Neural progenitor cell (in vitro differentiated cells): ENCODE measurements at regions not wholly inside any gene's neighbourhood (a gene's known extent, or its start where the extent isn't known, plus 50 kb on each side); places are given as distances from the start of the nearest gene placed in this dataset.

Experiments used
- DNase-seq: peaks from one replicate; pipeline ENCODE4 v3.0.0-alpha.2; 2016; ENCODE audit warnings: low spot score
- H2AFZ ChIP-seq: fragments of 200-600 bp; sonication (generic); replicated peaks from 2 replicates; pipeline ENCODE4 v1.6.1; 2016; ENCODE audit warnings: antibody characterized with exemption
- H3F3A ChIP-seq: fragments of 200-600 bp; sonication (generic); 2 replicates; pipeline ENCODE4 v1.6.1; 2016; ENCODE audit warnings: antibody characterized with exemption, low read depth
- H3K27ac ChIP-seq: fragments of 200-600 bp; sonication (generic); 2 replicates; pipeline ENCODE4 v1.5.1; 2016; ENCODE audit warnings: mild to moderate bottlenecking
- H3K27me3 ChIP-seq: fragments of 200-600 bp; sonication (generic); 2 replicates; pipeline ENCODE4 v1.6.1; 2016; ENCODE audit warnings: mild to moderate bottlenecking, moderate library complexity
- H3K36me3 ChIP-seq: fragments of 200-600 bp; sonication (generic); 2 replicates; pipeline ENCODE4 v1.5.1; 2016
- H3K4me1 ChIP-seq: fragments of 200-600 bp; sonication (generic); 2 replicates; pipeline ENCODE4 v1.6.1; 2016; ENCODE audit warnings: mixed run types
- H3K4me2 ChIP-seq: fragments of 200-600 bp; sonication (generic); 2 replicates; pipeline ENCODE4 v1.6.1; 2016
- H3K4me3 ChIP-seq: fragments of 200-600 bp; sonication (generic); 2 replicates; pipeline ENCODE4 v1.5.1; 2016
- H3K79me2 ChIP-seq: fragments of 200-600 bp; sonication (generic); 2 replicates; pipeline ENCODE4 v1.6.1; 2016; ENCODE audit warnings: low read depth
- H3K9ac ChIP-seq: fragments of 200-600 bp; sonication (generic); 2 replicates; pipeline ENCODE4 v1.6.1; 2016
- H3K9me3 ChIP-seq: fragments of 200-600 bp; sonication (generic); 2 replicates; pipeline ENCODE4 v1.5.1; 2016; ENCODE audit warnings: low read depth
- H4K20me1 ChIP-seq: fragments of 200-600 bp; sonication (generic); 2 replicates; pipeline ENCODE4 v1.6.1; 2016; ENCODE audit warnings: low read depth
- H3K27ac Mint-ChIP-seq: 3 replicates; pipeline ENCODE4 v1.8.0; 2021; ENCODE audit warnings: mixed read lengths
- H3K27me3 Mint-ChIP-seq: 2 replicates; pipeline ENCODE4 v1.8.0; 2022; ENCODE audit warnings: low read depth, mild to moderate bottlenecking, inconsistent platforms, moderate library complexity, mixed read lengths; ENCODE audit not compliant: insufficient read depth
- H3K36me3 Mint-ChIP-seq: 3 replicates; pipeline ENCODE4 v1.8.0; 2021; ENCODE audit warnings: mixed read lengths
- H3K4me1 Mint-ChIP-seq: 3 replicates; pipeline ENCODE4 v1.8.0; 2021; ENCODE audit warnings: mixed read lengths
- H3K4me3 Mint-ChIP-seq: 3 replicates; pipeline ENCODE4 v1.8.0; 2021; ENCODE audit warnings: mild to moderate bottlenecking, moderate library complexity, mixed read lengths
- H3K9me3 Mint-ChIP-seq: 3 replicates; pipeline ENCODE4 v1.8.0; 2020; ENCODE audit warnings: mixed read lengths
- CTCF ChIP-seq: fragments of 200-600 bp; sonication (generic); IDR thresholded peaks from 2 replicates; pipeline ENCODE4 v1.5.1; 2017; ENCODE audit warnings: antibody characterized with exemption, mild to moderate bottlenecking
- EZH2 ChIP-seq: fragments of 200-600 bp; sonication (generic); IDR thresholded peaks from 2 replicates; pipeline ENCODE4 v1.6.1; 2017; ENCODE audit warnings: antibody characterized with exemption, mild to moderate bottlenecking, moderate library complexity
- EZH2phosphoT487 ChIP-seq: fragments of 200-600 bp; sonication (generic); IDR thresholded peaks from 2 replicates; pipeline ENCODE4 v1.6.1; 2017; ENCODE audit warnings: antibody characterized with exemption

DNA sequence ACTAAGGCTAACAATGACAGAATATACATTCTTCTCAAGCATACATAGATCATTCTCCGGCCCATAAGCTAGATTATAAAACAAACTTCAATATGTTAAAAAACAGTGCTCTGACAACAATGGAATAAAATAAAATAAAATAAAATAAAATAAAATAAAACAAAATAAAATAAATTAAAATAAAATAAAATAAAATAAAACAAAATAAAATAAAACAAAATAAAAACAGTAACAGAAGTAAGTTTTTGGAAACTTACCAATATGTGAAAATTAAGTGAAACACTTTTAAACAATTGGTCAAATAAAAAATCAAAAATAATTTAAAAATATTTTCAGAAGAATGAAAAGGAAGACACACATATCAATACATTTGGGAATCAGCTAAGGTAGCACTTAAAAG, 1785.8 kb upstream of the PCDH20 start:
- Histone ChIP-seq H3K27ac (no peak overlapping the region), H3K27me3 (no peaks in the 10 kb centered on the region), H3K9ac (no peak overlapping the region), H3K36me3 (no peaks in the 10 kb centered on the region), H3K4me1 (no peaks in the 10 kb centered on the region), H3K79me2 (no peaks in the 10 kb centered on the region), H3K4me2 (no peak overlapping the region), H2AFZ (no peak overlapping the region), H3F3A (no peaks in the 10 kb centered on the region), H3K9me3 (no peaks in the 10 kb centered on the region), H3K4me3 (no peak overlapping the region), H4K20me1 (no peaks in the 10 kb centered on the region)
- Mint-ChIP-seq H3K27me3 (no peaks in the 10 kb centered on the region), H3K27ac (no peak overlapping the region), H3K36me3 (no peaks in the 10 kb centered on the region), H3K9me3 (no peaks in the 10 kb centered on the region), H3K4me3 (no peak overlapping the region), H3K4me1 (no peaks in the 10 kb centered on the region)
- no peak for DNase-seq
- TF ChIP-seq EZH2phosphoT487 (no peak), EZH2 (no peak), CTCF (no peak)

DNA sequence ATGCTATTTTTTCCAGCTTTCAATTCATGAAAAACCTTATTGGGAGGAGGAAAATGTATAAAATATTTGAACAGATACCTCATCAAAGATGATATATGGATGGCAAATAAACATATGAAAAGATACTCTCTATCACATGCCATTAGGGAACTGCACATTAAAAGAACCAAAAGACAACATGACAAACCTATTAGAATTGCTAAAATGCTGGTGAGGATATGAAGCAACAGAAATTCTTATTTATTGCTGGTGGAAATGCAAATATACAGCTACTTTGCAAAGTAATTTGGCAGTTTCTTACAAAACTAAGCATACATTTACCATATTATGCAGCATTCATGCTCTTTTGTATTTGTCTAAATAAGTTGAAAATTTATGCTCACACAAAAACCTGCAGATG, 1783.9 kb upstream of the PCDH20 start:
- Histone ChIP-seq H3K79me2 (no peaks in the 10 kb centered on the region), H3K36me3 (no peaks in the 10 kb centered on the region), H3F3A (no peaks in the 10 kb centered on the region), H4K20me1 (no peaks in the 10 kb centered on the region), H3K4me1 (no peaks in the 10 kb centered on the region), H3K9me3 (no peaks in the 10 kb centered on the region), H3K9ac (no peak overlapping the region), H3K4me2 (no peak overlapping the region), H2AFZ (no peak overlapping the region), H3K27ac (no peak overlapping the region), H3K4me3 (no peak overlapping the region), H3K27me3 (no peaks in the 10 kb centered on the region)
- no peak for TF ChIP-seq EZH2
- TF ChIP-seq EZH2phosphoT487: no peak
- TF ChIP-seq CTCF: no peak
- Mint-ChIP-seq H3K36me3 (no peaks in the 10 kb centered on the region), H3K4me1 (no peaks in the 10 kb centered on the region), H3K9me3 (no peaks in the 10 kb centered on the region), H3K27ac (no peak overlapping the region), H3K4me3 (no peak overlapping the region), H3K27me3 (no peaks in the 10 kb centered on the region)
- DNase-seq: no peak

- no peak overlapping the region for H3K4me3 Mint-ChIP-seq
- no peaks in the 10 kb centered on the region for H3K4me1 Mint-ChIP-seq
- no peak overlapping the region for H3K27ac Mint-ChIP-seq
- H3K4me2 ChIP-seq: no peak overlapping the region
- no peak overlapping the region for H2AFZ ChIP-seq
- no peaks in the 10 kb centered on the region for H3K36me3 ChIP-seq
- H3K9ac ChIP-seq: no peak overlapping the region
- H3K9me3 Mint-ChIP-seq: no peaks in the 10 kb centered on the region
- H3K9me3 ChIP-seq: no peaks in the 10 kb centered on the region
- H3F3A ChIP-seq: no peaks in the 10 kb centered on the region
- H4K20me1 ChIP-seq: no peaks in the 10 kb centered on the region
- no peak overlapping the region for H3K4me3 ChIP-seq
- no peaks in the 10 kb centered on the region for H3K79me2 ChIP-seq
- no peak for DNase-seq
- no peaks in the 10 kb centered on the region for H3K4me1 ChIP-seq
- no peaks in the 10 kb centered on the region for H3K36me3 Mint-ChIP-seq
- no peak overlapping the region for H3K27ac ChIP-seq
- TF ChIP-seq CTCF: no peak
- no peak for TF ChIP-seq EZH2phosphoT487
- TF ChIP-seq EZH2: no peak
- no peaks in the 10 kb centered on the region for H3K27me3 Mint-ChIP-seq
- no peaks in the 10 kb centered on the region for H3K27me3 ChIP-seq
These were observed 1782.4 kb upstream of the PCDH20 start for GRCh38 chr13:63198071-63198470.

- no peaks in the 10 kb centered on the region for H3K79me2 ChIP-seq
- no peaks in the 10 kb centered on the region for H3K27me3 Mint-ChIP-seq
These were observed 1780.1 kb upstream of the PCDH20 start for GRCh38 chr13:63195726-63196125.

More at GRCh38 chr13:63195726-63196125, 1780.1 kb upstream of the PCDH20 start:
- Mint-ChIP-seq H3K4me1 (no peaks in the 10 kb centered on the region), H3K9me3 (no peaks in the 10 kb centered on the region), H3K27ac (no peak overlapping the region), H3K4me3 (no peak overlapping the region), H3K36me3 (no peaks in the 10 kb centered on the region)
- TF ChIP-seq CTCF (no peak), EZH2 (no peak), EZH2phosphoT487 (no peak)
- H3K4me1 ChIP-seq: no peaks in the 10 kb centered on the region
- no peak overlapping the region for H3K4me3 ChIP-seq
- no peak overlapping the region for H2AFZ ChIP-seq
- H3K36me3 ChIP-seq: no peaks in the 10 kb centered on the region
- DNase-seq: no peak
- no peaks in the 10 kb centered on the region for H3K27me3 ChIP-seq
- no peak overlapping the region for H3K27ac ChIP-seq
- H3K4me2 ChIP-seq: no peak overlapping the region
- no peaks in the 10 kb centered on the region for H3K9me3 ChIP-seq
- no peaks in the 10 kb centered on the region for H4K20me1 ChIP-seq
- H3K9ac ChIP-seq: no peak overlapping the region
- no peaks in the 10 kb centered on the region for H3F3A ChIP-seq
